WERI-Rb-1 (cell line): ENCODE measurements at regions not wholly inside any gene's neighbourhood (a gene's known extent, or its start where the extent isn't known, plus 50 kb on each side); places are given as distances from the start of the nearest gene placed in this dataset.

ENCODE experiments used
- DNase-seq: peaks from one replicate; pipeline ENCODE4 v3.0.0-alpha.2; 2020
- H3K27ac ChIP-seq: fragments of 250-450 bp; sonication (Bioruptor Pico); 2 replicates; pipeline ENCODE4 v1.5.1; 2020; ENCODE audit warnings: mild to moderate bottlenecking, moderate library complexity
- H3K27me3 ChIP-seq: fragments of 250-450 bp; sonication (Bioruptor Pico); 2 replicates; pipeline ENCODE4 v1.5.1; 2021; ENCODE audit warnings: mild to moderate bottlenecking, low read depth, moderate library complexity; ENCODE audit not compliant: insufficient read depth, severe bottlenecking
- H3K36me3 ChIP-seq: fragments of 250-450 bp; sonication (Bioruptor Pico); 2 replicates; pipeline ENCODE4 v1.5.1; 2020; ENCODE audit warnings: mild to moderate bottlenecking, moderate library complexity
- H3K4me3 ChIP-seq: 2 replicates; pipeline ENCODE4 v1.5.1; 2011; ENCODE audit warnings: low read depth, mild to moderate bottlenecking, control low read depth, low read length
- H3K9me3 ChIP-seq: fragments of 250-450 bp; sonication (Bioruptor Pico); 2 replicates; pipeline ENCODE4 v1.5.1; 2021; ENCODE audit warnings: mild to moderate bottlenecking, moderate library complexity; ENCODE audit not compliant: severe bottlenecking
- CTCF ChIP-seq: IDR thresholded peaks from 2 replicates; pipeline ENCODE4 v1.5.1; 2011; ENCODE audit warnings: low read depth, mild to moderate bottlenecking, control low read depth, inconsistent platforms, low read length

- DNase-seq: no peak
- no peaks in the 10 kb centered on the region for H3K9me3 ChIP-seq
- no peaks in the 10 kb centered on the region; the same call in none of the 2 replicates for H3K36me3 ChIP-seq
- no peaks in the 10 kb centered on the region for H3K27me3 ChIP-seq
- TF ChIP-seq CTCF: no peak
- no peak overlapping the region for H3K4me3 ChIP-seq
- no peak overlapping the region for H3K27ac ChIP-seq
Observed at GRCh38 chr9:108543251-108543778, 312.5 kb downstream of the ACTL7B start.

- Histone ChIP-seq H3K9me3 (no peaks in the 10 kb centered on the region), H3K27me3 (no peaks in the 10 kb centered on the region), H3K36me3 (no peaks in the 10 kb centered on the region; the same call in none of the 2 replicates), H3K27ac (no peak overlapping the region), H3K4me3 (no peak overlapping the region)
- no peak for TF ChIP-seq CTCF
- DNase-seq: no peak
Observed at GRCh38 chr9:108537756-108538155, 318.0 kb downstream of the ACTL7B start.

- Histone ChIP-seq H3K27ac (no peak overlapping the region), H3K9me3 (no peaks in the 10 kb centered on the region), H3K36me3 (no peaks in the 10 kb centered on the region; the same call in none of the 2 replicates), H3K27me3 (no peaks in the 10 kb centered on the region), H3K4me3 (no peak overlapping the region)
- TF ChIP-seq CTCF: no peak
- no peak for DNase-seq
Observed at GRCh38 chr9:108536836-108537601, 318.8 kb downstream of the ACTL7B start.

GRCh38 chr9:108535526-108535925 is 320.3 kb downstream of the ACTL7B start:
- peak; percentile 33 for DNase-seq
- Histone ChIP-seq H3K36me3 (no peaks in the 10 kb centered on the region; the same call in 1 of the 2 replicates), H3K4me3 (no peak overlapping the region), H3K27me3 (no peaks in the 10 kb centered on the region), H3K9me3 (no peaks in the 10 kb centered on the region), H3K27ac (no peak overlapping the region)
- TF ChIP-seq CTCF: peak; percentile 51; the same call in 1 of the 2 replicates

- no peak for DNase-seq
- H3K27me3 ChIP-seq: no peaks in the 10 kb centered on the region
- H3K9me3 ChIP-seq: no peaks in the 10 kb centered on the region
- TF ChIP-seq CTCF: no peak
- no peak overlapping the region for H3K27ac ChIP-seq
- no peak overlapping the region for H3K4me3 ChIP-seq
- no peaks in the 10 kb centered on the region for H3K36me3 ChIP-seq
Observed at GRCh38 chr9:108534741-108535140, 321.0 kb downstream of the ACTL7B start.
